Mesothelial cell of epicardium (in vitro differentiated cells): ENCODE measurements at regions not wholly inside any gene's neighbourhood (a gene's known extent, or its start where the extent isn't known, plus 50 kb on each side); places are given as distances from the start of the nearest gene placed in this dataset.

Source experiments
- DNase-seq, 2 experiments: peaks; one replicate each; pipeline ENCODE4 v3.0.0; 2021; ENCODE audit warnings: low spot score in 2 of 2; ENCODE audit not compliant: unreplicated experiment in 2 of 2
- H3K27ac Mint-ChIP-seq: 2 replicates; pipeline ENCODE4 v1.8.0; 2021; ENCODE audit warnings: mixed read lengths
- H3K27me3 Mint-ChIP-seq: 2 replicates; pipeline ENCODE4 v1.8.0; 2021; ENCODE audit warnings: low read depth, mixed read lengths
- H3K36me3 Mint-ChIP-seq: 2 replicates; pipeline ENCODE4 v1.8.0; 2021; ENCODE audit warnings: mixed read lengths
- H3K4me1 Mint-ChIP-seq: 2 replicates; pipeline ENCODE4 v1.8.0; 2021; ENCODE audit warnings: mixed read lengths
- H3K4me3 Mint-ChIP-seq: 2 replicates; pipeline ENCODE4 v1.8.0; 2021; ENCODE audit warnings: mild to moderate bottlenecking, moderate library complexity, mixed read lengths
- H3K9me3 Mint-ChIP-seq: 2 replicates; pipeline ENCODE4 v1.8.0; 2021; ENCODE audit warnings: mixed read lengths
- TF ChIP-seq, protein P1 (sequence below): fragments of 200-600 bp; sonication (generic); IDR thresholded peaks from one replicate; pipeline ENCODE4 v1.5.0; 2021; ENCODE audit warnings: antibody characterized with exemption; ENCODE audit not compliant: unreplicated experiment

DNA sequence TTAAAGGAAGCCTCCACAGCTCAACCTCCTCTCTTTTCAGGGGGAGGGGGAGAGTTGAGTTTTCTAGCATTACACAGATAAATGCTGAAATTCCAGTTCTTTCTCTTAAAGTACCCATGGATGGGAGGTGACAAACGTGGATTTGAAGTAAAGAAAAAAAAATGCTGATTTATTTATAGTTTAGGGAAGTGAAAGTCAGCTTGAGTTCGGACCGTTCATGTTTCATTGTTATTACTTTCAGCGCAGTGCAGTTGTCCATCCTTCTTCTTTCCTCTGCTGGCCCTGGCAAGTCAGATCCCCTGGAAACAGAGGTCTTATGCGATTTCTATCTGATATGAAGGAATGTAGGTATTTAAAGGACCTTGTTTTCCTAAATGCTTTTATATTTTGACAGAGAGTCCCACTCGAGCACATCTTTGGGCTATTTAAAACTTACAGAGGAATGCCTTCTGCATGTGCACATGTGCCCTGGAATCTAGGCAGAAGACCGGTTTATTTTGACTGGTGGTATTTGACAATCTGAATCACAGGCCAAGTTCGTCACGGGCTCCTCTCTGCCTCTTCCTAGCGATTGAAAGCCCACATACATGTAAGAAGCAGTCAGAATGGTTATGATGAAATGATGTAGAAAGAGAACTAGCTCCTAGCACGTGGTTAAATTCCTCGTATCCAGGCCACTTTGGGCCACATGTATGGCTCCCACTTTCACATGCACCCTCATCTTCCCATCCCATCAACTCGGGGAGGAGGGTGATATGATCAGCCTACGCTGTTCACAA is 385.2 kb upstream of the KLF4 start:
- H3K9me3 Mint-ChIP-seq, result no peaks in the 10 kb centered on the region
- no peaks in the 10 kb centered on the region for H3K36me3 Mint-ChIP-seq
- TF ChIP-seq, protein P1, sequence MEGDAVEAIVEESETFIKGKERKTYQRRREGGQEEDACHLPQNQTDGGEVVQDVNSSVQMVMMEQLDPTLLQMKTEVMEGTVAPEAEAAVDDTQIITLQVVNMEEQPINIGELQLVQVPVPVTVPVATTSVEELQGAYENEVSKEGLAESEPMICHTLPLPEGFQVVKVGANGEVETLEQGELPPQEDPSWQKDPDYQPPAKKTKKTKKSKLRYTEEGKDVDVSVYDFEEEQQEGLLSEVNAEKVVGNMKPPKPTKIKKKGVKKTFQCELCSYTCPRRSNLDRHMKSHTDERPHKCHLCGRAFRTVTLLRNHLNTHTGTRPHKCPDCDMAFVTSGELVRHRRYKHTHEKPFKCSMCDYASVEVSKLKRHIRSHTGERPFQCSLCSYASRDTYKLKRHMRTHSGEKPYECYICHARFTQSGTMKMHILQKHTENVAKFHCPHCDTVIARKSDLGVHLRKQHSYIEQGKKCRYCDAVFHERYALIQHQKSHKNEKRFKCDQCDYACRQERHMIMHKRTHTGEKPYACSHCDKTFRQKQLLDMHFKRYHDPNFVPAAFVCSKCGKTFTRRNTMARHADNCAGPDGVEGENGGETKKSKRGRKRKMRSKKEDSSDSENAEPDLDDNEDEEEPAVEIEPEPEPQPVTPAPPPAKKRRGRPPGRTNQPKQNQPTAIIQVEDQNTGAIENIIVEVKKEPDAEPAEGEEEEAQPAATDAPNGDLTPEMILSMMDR, result no peak
- H3K27ac Mint-ChIP-seq, result no peak overlapping the region
- H3K4me3 Mint-ChIP-seq, result no peak overlapping the region
- no peak for DNase-seq
- no peaks in the 10 kb centered on the region for H3K27me3 Mint-ChIP-seq
- peaks cover 4% of the 10 kb centered on the region for H3K4me1 Mint-ChIP-seq

DNA sequence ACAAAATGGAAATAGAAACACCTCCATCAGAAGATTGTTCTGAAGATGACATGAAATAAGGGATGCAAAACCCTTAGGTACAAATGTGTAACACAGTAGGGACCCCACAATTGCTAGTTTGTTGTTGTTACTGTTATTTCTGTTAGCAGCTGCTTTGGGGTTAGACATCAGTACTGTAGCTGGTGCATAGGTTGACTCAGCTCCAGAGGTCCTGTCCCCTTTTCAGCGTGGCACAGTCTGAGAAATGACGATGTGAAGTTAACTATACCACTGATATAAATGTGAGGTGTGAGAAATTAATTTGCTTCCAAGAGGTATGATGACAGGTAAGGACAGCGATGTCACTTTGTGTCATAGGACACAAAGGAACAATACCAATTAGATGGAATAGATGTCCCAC is 384.6 kb upstream of the KLF4 start:
- DNase-seq, result no peak
- TF ChIP-seq, protein P1, result no peak
- Mint-ChIP-seq H3K4me3 (no peak overlapping the region), H3K27me3 (no peaks in the 10 kb centered on the region), H3K36me3 (no peaks in the 10 kb centered on the region), H3K27ac (no peak overlapping the region), H3K9me3 (no peaks in the 10 kb centered on the region), H3K4me1 (peaks cover 4% of the 10 kb centered on the region)

DNA sequence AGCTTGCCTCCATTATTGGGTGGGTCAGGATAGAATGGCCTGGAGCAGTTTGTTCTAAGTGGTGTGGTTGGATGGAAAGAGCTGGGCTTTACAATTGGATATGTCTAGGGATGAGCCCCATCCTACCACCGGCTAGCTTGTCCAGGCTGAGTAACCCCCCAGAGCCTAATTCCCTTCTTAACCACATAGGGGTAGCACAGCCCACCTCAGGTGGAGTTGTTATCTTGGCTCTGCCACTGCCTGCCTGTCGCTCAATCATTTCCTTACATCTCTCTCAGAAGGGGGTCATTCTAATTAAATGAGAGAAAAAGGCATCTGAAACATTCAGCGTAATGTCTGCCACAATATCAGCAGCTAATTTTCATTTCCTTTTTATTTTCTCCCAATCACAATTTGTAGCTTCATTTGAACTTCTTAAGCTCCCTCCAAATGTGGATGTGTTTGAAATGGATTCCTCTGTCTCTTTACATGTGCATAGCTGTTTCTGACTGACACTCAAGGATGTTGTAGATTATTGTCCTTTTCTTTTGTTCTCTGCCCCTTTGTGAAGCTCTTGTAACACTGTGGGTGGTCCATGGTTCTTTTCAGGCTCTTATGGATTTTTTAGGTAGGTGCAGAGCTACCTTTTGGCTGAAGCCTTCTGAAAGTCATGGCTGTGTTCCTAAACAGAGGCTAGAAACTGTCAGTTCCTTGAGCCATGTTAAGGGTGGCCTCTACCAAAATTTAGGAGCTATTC is 383.1 kb upstream of the KLF4 start:
- no peaks in the 10 kb centered on the region for H3K27me3 Mint-ChIP-seq
- no peak overlapping the region for H3K27ac Mint-ChIP-seq
- DNase-seq, result no peak
- H3K36me3 Mint-ChIP-seq, result no peaks in the 10 kb centered on the region
- TF ChIP-seq, protein P1, result no peak
- H3K4me1 Mint-ChIP-seq, result peaks cover 4% of the 10 kb centered on the region
- no peak overlapping the region for H3K4me3 Mint-ChIP-seq
- H3K9me3 Mint-ChIP-seq, result no peaks in the 10 kb centered on the region

DNA sequence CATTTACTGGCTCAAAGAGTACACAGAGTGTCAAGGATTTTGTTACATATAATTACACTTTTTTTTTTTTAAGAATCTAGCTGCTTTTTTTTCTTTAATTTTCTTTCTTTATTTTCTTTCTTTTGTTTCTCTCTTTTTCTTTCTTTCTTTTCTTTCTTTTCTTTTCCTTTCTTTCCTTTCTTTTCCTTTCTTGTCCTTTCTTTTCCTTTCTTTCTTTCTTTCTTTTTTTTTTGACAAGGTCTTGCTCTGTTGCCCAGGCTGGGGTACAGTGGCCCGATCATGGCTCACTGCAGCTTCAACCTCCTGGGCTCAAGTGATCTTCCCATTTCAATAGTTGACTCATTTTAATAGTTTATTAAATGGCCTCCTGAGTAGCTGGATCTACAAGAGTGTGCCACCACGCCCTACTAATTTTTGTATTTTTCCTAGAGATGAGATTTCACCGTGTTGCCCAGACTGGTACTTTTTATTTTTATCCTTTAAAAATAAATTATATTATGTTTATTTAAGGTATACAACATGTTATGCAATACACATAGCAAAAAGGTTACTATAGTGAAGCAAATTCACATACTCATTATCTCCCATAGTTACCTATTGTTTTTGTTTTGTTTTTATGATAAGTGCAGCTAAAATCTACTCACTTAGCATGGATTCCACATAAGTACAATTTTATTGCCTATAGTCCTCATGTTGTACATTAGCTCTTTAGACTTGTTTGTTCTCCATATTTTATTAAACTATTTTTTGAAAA is 381.5 kb upstream of the KLF4 start:
- H3K4me1 Mint-ChIP-seq, result peaks cover 4% of the 10 kb centered on the region
- H3K27me3 Mint-ChIP-seq, result no peaks in the 10 kb centered on the region
- no peak for DNase-seq
- H3K4me3 Mint-ChIP-seq, result no peak overlapping the region
- TF ChIP-seq, protein P1, result no peak
- no peaks in the 10 kb centered on the region for H3K9me3 Mint-ChIP-seq
- H3K36me3 Mint-ChIP-seq, result no peaks in the 10 kb centered on the region
- H3K27ac Mint-ChIP-seq, result no peak overlapping the region

DNA sequence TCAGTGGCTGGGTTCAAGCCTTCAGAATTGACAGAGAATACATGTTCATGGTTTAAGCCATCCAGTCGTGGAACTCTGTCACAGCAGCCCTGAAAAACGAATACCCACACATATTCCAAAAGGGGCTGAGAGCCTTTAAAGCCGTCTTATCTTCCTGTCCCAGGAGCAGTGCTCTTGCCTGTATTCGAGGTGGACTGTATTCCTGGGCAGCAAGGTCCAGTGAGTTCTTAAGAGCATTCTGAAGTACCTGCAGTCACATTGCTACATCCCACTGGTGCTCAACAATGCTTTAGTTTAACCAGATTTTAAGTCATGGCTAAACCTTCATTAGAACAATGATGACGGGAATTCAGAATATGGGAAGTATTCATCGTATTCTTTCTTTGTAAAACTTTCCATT is 380.7 kb upstream of the KLF4 start:
- Mint-ChIP-seq H3K9me3 (no peaks in the 10 kb centered on the region), H3K4me3 (no peak overlapping the region), H3K36me3 (no peaks in the 10 kb centered on the region), H3K27ac (no peak overlapping the region), H3K27me3 (no peaks in the 10 kb centered on the region), H3K4me1 (peaks cover 4% of the 10 kb centered on the region)
- TF ChIP-seq, protein P1, result no peak
- DNase-seq, result no peak
